Activated naive CD8-positive, alpha-beta T cell treated with anti-CD3 and anti-CD28 coated beads, Interleukin-2, amount 10 ng/mL, durations not matched to agents 7 days and 5 days (primary cell): ENCODE measurements at regions not wholly inside any gene's neighbourhood (a gene's known extent, or its start where the extent isn't known, plus 50 kb on each side); places are given as distances from the start of the nearest gene placed in this dataset.
"Not testable (repeated sequence)": the region's sequence is repeated elsewhere in the genome, so short reads cannot be mapped to it uniquely, and the experiment has no call there.

Experiments used
- ATAC-seq: fragments of 150-1000 bp; cut with Tn5 transposase; one replicate; pipeline ENCODE4 v1.10.0; 2021; ENCODE audit warnings: low read depth, moderate library complexity
- POLR2A ChIA-PET: fragments of 350-600 bp; sonication (Branson Sonifier 250); formaldehyde crosslinking; loops from one replicate; lab custom pipeline; 2021; ENCODE audit warnings: antibody characterized with exemption; lab: Charles Lee
- DNase-seq: peaks from one replicate; pipeline ENCODE4 v3.0.0; 2021
- H3K27ac Mint-ChIP-seq: one replicate; pipeline ENCODE4 v1.8.0; 2022; ENCODE audit warnings: mild to moderate bottlenecking, mixed read lengths
- H3K27me3 Mint-ChIP-seq: one replicate; pipeline ENCODE4 v1.8.0; 2022; ENCODE audit warnings: mild to moderate bottlenecking, moderate library complexity, mixed read lengths
- H3K36me3 Mint-ChIP-seq: one replicate; pipeline ENCODE4 v1.8.0; 2021; ENCODE audit warnings: mild to moderate bottlenecking, mixed read lengths
- H3K4me1 Mint-ChIP-seq: one replicate; pipeline ENCODE4 v1.8.0; 2021; ENCODE audit warnings: mixed read lengths
- H3K4me3 Mint-ChIP-seq: one replicate; pipeline ENCODE4 v1.8.0; 2022; ENCODE audit warnings: mild to moderate bottlenecking, moderate library complexity, mixed read lengths
- H3K9me3 Mint-ChIP-seq: one replicate; pipeline ENCODE4 v1.8.0; 2021; ENCODE audit warnings: mixed read lengths

- Mint-ChIP-seq H3K4me1 (no peaks in the 10 kb centered on the region), H3K4me3 (no peak overlapping the region), H3K27me3 (peaks cover under 1% of the 10 kb centered on the region), H3K36me3 (no peaks in the 10 kb centered on the region), H3K9me3 (no peaks in the 10 kb centered on the region), H3K27ac (no peak overlapping the region)
- POLR2A ChIA-PET, result no interaction called here
- ATAC-seq, result no peak
- DNase-seq, result no peak
These were observed 110.9 kb downstream of the FAM161A start for GRCh38 chr2:61742955-61743354.

DNA sequence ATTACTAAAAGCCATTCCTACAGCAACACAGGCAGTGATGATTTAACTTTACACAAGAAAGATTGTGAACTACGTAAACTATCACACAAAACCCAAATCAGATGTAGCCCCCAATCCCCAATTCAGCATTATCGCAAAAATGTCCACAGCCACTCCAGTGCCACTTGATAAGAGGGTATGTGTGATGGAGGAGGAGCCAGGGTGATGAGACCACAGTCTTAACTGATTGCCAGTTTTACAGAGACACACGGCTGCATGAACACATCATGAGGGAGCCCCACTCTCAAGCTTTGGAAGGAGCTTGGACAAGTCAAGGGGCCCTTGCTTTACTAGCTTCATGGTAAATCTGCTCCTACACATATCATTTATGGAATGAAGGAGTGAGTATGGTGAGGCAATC lies 116.0 kb downstream of the FAM161A start:
- POLR2A ChIA-PET, result no interaction called here
- DNase-seq (no peak), ATAC-seq (no peak)
- no peaks in the 10 kb centered on the region for H3K4me1 Mint-ChIP-seq
- no peaks in the 10 kb centered on the region for H3K9me3 Mint-ChIP-seq
- no peaks in the 10 kb centered on the region for H3K36me3 Mint-ChIP-seq
- H3K27me3 Mint-ChIP-seq, result no peaks in the 10 kb centered on the region
- no peak overlapping the region for H3K27ac Mint-ChIP-seq
- no peak overlapping the region for H3K4me3 Mint-ChIP-seq

GRCh38 chr2:61736953-61737352 lies 116.9 kb downstream of the FAM161A start:
- Mint-ChIP-seq H3K4me3 (no peak overlapping the region), H3K9me3 (no peaks in the 10 kb centered on the region), H3K27me3 (peaks cover 1% of the 10 kb centered on the region), H3K27ac (no peak overlapping the region), H3K4me1 (no peaks in the 10 kb centered on the region), H3K36me3 (no peaks in the 10 kb centered on the region)
- ATAC-seq, result no peak
- no peak for DNase-seq
- POLR2A ChIA-PET, result no interaction called here

- no peak overlapping the region for H3K4me3 Mint-ChIP-seq
- no peak for DNase-seq
- H3K4me1 Mint-ChIP-seq, result no peaks in the 10 kb centered on the region
- H3K9me3 Mint-ChIP-seq, result peaks cover 1% of the 10 kb centered on the region
- H3K36me3 Mint-ChIP-seq, result no peaks in the 10 kb centered on the region
- POLR2A ChIA-PET, result no interaction called here
- no peak for ATAC-seq
- H3K27me3 Mint-ChIP-seq, result peaks cover 1% of the 10 kb centered on the region
- no peak overlapping the region for H3K27ac Mint-ChIP-seq
These were observed 120.3 kb downstream of the FAM161A start for GRCh38 chr2:61733563-61733962.

DNA sequence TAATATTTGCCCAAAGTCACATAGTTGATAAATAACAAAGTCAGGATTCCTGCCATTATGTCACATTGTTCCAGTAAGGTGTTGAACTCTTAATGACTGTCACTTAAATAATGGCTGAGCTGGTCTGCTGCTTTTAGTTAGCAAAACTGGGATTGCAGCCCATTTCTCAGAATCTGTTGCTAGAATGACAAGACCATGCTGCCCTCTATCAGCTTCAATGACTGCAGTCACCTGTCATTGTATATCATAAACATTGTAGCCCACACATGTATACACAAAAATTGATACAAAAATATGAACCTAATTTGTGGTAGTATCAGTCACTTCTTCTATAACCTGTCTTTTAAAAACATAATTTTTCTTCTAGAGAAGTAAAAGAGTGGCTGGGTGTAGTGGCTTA lies 121.1 kb downstream of the FAM161A start:
- POLR2A ChIA-PET, result no interaction called here
- Mint-ChIP-seq H3K27me3 (peaks cover 4% of the 10 kb centered on the region), H3K36me3 (no peaks in the 10 kb centered on the region), H3K9me3 (peaks cover 1% of the 10 kb centered on the region), H3K27ac (no peak overlapping the region), H3K4me3 (no peak overlapping the region), H3K4me1 (no peaks in the 10 kb centered on the region)
- no peak for ATAC-seq
- no peak for DNase-seq

DNA sequence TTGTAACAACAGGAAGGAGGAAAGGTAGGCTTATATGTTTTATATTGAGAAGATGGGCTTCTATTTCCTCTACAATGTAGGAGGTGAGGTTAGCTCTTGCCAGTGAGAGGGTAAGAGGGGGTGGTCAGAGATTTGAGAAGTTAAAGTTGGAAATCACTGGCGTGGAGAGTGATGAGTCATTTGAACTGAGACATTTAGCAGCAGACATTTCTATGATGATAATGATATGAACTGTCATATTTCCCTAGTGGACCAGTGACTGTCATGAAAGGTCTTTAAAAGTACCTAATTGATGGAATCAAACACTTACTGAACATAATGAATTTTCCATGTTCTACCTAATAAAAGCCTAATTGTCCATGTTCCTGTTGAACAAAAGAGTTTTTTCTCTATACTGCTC lies 126.1 kb downstream of the FAM161A start:
- no peak overlapping the region for H3K27ac Mint-ChIP-seq
- no peak for ATAC-seq
- H3K27me3 Mint-ChIP-seq, result peaks cover 4% of the 10 kb centered on the region
- peaks cover 11% of the 10 kb centered on the region for H3K9me3 Mint-ChIP-seq
- no peaks in the 10 kb centered on the region for H3K4me1 Mint-ChIP-seq
- DNase-seq, result no peak
- no peaks in the 10 kb centered on the region for H3K36me3 Mint-ChIP-seq
- H3K4me3 Mint-ChIP-seq, result no peak overlapping the region
- POLR2A ChIA-PET, result no interaction called here

- no peaks in the 10 kb centered on the region for H3K4me1 Mint-ChIP-seq
- peaks cover 11% of the 10 kb centered on the region for H3K9me3 Mint-ChIP-seq
- H3K36me3 Mint-ChIP-seq, result no peaks in the 10 kb centered on the region
- ATAC-seq, result no peak
- DNase-seq, result no peak
- H3K27ac Mint-ChIP-seq, result no peak overlapping the region
- peaks cover 3% of the 10 kb centered on the region for H3K27me3 Mint-ChIP-seq
- H3K4me3 Mint-ChIP-seq, result no peak overlapping the region
- POLR2A ChIA-PET, result no interaction called here
These were observed 127.2 kb downstream of the FAM161A start for GRCh38 chr2:61726456-61727209.

DNA sequence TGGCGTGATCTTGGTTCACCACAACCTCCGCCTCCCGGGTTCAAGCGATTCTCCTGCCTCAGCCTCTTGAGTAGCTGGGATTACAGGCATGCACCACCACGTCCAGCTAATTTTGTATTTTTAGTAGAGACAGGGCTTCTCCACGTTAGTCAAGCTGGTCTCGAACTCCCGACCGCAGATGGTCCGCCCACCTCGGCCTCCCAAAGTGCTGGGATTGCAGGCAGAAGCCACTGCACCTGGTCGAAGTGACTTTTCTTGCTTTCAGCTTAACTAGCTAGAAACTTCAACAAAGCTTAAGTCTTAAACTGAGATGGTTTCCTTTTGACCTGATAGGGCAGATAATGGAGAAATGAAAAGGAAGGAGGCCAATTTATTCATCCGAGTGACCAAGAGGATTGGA lies 130.5 kb downstream of the FAM161A start:
- H3K9me3 Mint-ChIP-seq, H3K27me3 Mint-ChIP-seq, POLR2A ChIA-PET, H3K4me3 Mint-ChIP-seq, H3K36me3 Mint-ChIP-seq, H3K27ac Mint-ChIP-seq, H3K4me1 Mint-ChIP-seq, ATAC-seq, DNase-seq: not testable (repeated sequence)

GRCh38 chr2:61722800-61723199 lies 131.1 kb downstream of the FAM161A start:
- no peaks in the 10 kb centered on the region for H3K36me3 Mint-ChIP-seq
- DNase-seq (no peak), ATAC-seq (no peak)
- H3K4me1 Mint-ChIP-seq, result no peaks in the 10 kb centered on the region
- no peak overlapping the region for H3K4me3 Mint-ChIP-seq
- H3K9me3 Mint-ChIP-seq, result peaks cover 9% of the 10 kb centered on the region
- POLR2A ChIA-PET, result no interaction called here
- H3K27me3 Mint-ChIP-seq, result no peaks in the 10 kb centered on the region
- no peak overlapping the region for H3K27ac Mint-ChIP-seq

- Mint-ChIP-seq H3K4me1 (no peaks in the 10 kb centered on the region), H3K36me3 (no peaks in the 10 kb centered on the region), H3K27ac (no peak overlapping the region), H3K9me3 (peaks cover 9% of the 10 kb centered on the region), H3K27me3 (no peaks in the 10 kb centered on the region), H3K4me3 (no peak overlapping the region)
- no peak for ATAC-seq
- no peak for DNase-seq
- POLR2A ChIA-PET, result no interaction called here
These were observed 131.5 kb downstream of the FAM161A start for GRCh38 chr2:61722318-61722717.

GRCh38 chr2:61721382-61721781 lies 132.5 kb downstream of the FAM161A start:
- POLR2A ChIA-PET, result no interaction called here
- ATAC-seq, result no peak
- no peaks in the 10 kb centered on the region for H3K27me3 Mint-ChIP-seq
- no peaks in the 10 kb centered on the region for H3K4me1 Mint-ChIP-seq
- no peak overlapping the region for H3K4me3 Mint-ChIP-seq
- H3K36me3 Mint-ChIP-seq, result no peaks in the 10 kb centered on the region
- peaks cover 4% of the 10 kb centered on the region for H3K9me3 Mint-ChIP-seq
- no peak for DNase-seq
- H3K27ac Mint-ChIP-seq, result no peak overlapping the region

- Mint-ChIP-seq H3K27me3 (no peaks in the 10 kb centered on the region), H3K4me1 (no peaks in the 10 kb centered on the region), H3K36me3 (no peaks in the 10 kb centered on the region), H3K4me3 (no peak overlapping the region), H3K27ac (no peak overlapping the region), H3K9me3 (no peaks in the 10 kb centered on the region)
- POLR2A ChIA-PET, result no interaction called here
- DNase-seq (no peak), ATAC-seq (no peak)
These were observed 132.9 kb downstream of the FAM161A start for GRCh38 chr2:61720911-61721310.

DNA sequence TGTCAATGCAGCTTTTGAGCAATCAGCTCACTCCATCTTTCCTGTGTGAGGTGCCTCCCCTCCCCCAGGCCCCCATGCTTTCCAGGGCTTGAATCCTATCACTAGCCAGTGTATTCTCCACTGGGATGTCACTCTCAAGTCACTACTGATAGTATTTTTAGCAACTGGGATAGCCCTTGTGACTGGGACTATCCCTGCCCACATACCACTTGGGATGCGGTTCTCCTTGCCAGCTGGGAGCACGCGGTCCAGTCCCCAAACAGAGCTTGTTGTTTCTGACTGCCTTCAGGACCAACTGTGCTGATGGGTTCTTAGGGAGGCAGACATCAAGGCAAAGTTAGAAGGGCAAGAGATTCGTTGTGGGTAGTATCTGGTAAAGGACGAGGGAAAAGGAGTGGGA lies 134.9 kb downstream of the FAM161A start:
- POLR2A ChIA-PET, result no interaction called here
- no peaks in the 10 kb centered on the region for H3K36me3 Mint-ChIP-seq
- no peaks in the 10 kb centered on the region for H3K9me3 Mint-ChIP-seq
- DNase-seq (no peak), ATAC-seq (no peak)
- no peaks in the 10 kb centered on the region for H3K4me1 Mint-ChIP-seq
- no peaks in the 10 kb centered on the region for H3K27me3 Mint-ChIP-seq
- no peak overlapping the region for H3K4me3 Mint-ChIP-seq
- H3K27ac Mint-ChIP-seq, result no peak overlapping the region

DNA sequence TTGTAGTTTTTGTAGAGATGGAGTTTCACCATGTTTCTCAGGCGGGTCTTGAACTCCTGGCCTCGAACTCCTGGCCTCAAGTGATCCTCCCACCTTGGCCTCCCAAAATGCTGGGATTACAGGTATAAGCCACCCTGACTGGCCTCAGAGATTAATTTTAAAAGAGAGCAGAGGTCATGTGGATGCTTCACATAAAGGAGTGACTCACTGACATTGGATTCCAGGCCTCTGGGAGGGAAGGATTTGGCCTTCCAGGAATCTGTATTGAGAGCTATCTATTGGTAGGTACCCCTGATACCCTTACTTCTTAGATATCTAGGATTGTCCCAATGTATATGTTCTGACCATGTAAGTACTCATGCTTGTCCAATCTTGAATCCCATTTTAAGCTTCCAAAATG lies 138.4 kb downstream of the FAM161A start:
- DNase-seq (no peak), ATAC-seq (no peak)
- Mint-ChIP-seq H3K36me3 (no peaks in the 10 kb centered on the region), H3K27ac (no peak overlapping the region), H3K9me3 (no peaks in the 10 kb centered on the region), H3K27me3 (no peaks in the 10 kb centered on the region), H3K4me3 (no peak overlapping the region), H3K4me1 (no peaks in the 10 kb centered on the region)
- POLR2A ChIA-PET, result no interaction called here

- no peaks in the 10 kb centered on the region for H3K9me3 Mint-ChIP-seq
- no peaks in the 10 kb centered on the region for H3K36me3 Mint-ChIP-seq
- POLR2A ChIA-PET, result no interaction called here
- DNase-seq (no peak), ATAC-seq (no peak)
- no peaks in the 10 kb centered on the region for H3K4me1 Mint-ChIP-seq
- H3K27ac Mint-ChIP-seq, result no peak overlapping the region
- H3K27me3 Mint-ChIP-seq, result no peaks in the 10 kb centered on the region
- H3K4me3 Mint-ChIP-seq, result no peak overlapping the region
These were observed 139.7 kb downstream of the FAM161A start for GRCh38 chr2:61714210-61714609.
